ENCODE measurements at regions not wholly inside any gene's neighbourhood (a gene's known extent, or its start where the extent isn't known, plus 50 kb on each side); places are given as distances from the start of the nearest gene placed in this dataset.
A peak's percentile ranks its signal among the peaks of the same experiment; 100 is the strongest.

- Histone ChIP-seq H2AFZ (ENCODE audit: low read length) (no peak overlapping the region), H3K36me3 (ENCODE audit: insufficient read depth, low read length) (no peaks in the 10 kb centered on the region), H3K4me2 (ENCODE audit: low read depth, low read length, poor library complexity, severe bottlenecking) (no peak overlapping the region), H4K20me1 (ENCODE audit: insufficient read depth, low read length, poor library complexity, severe bottlenecking) (no peaks in the 10 kb centered on the region), H3K9ac (ENCODE audit: low read depth, low read length, poor library complexity, severe bottlenecking) (no peak overlapping the region), H3F3A (ENCODE audit: low read depth) (peaks cover 3% of the 10 kb centered on the region; the same call in 1 of the 2 replicates), H3K9me2 (replicated peaks; ENCODE audit: low read depth, low read length) (no peaks in the 10 kb centered on the region), H3K9me3 (ENCODE audit: insufficient read depth, low read depth, low read length) (peaks cover under 1% of the 10 kb centered on the region; the same call in 1 of the 2 replicates), H3K79me2 (ENCODE audit: insufficient read depth, low read length) (no peaks in the 10 kb centered on the region), H3K4me3 (ENCODE audit: low read length, poor library complexity, severe bottlenecking) (no peak overlapping the region), H3K27me3 (ENCODE audit: insufficient read depth, low read length, poor library complexity, severe bottlenecking) (no peaks in the 10 kb centered on the region), H3K4me1 (ENCODE audit: insufficient read depth, low read length, poor library complexity, severe bottlenecking) (peaks cover 52% of the 10 kb centered on the region)
- no peak for TF ChIP-seq EZH2phosphoT487 (IDR thresholded peaks at IDR 0.05; ENCODE audit: borderline replicate concordance)
- TF ChIP-seq CTCF (conservative IDR thresholded peaks at IDR 0.05; ENCODE audit: low read length): no peak
Observed at GRCh38 chr9:82558346-82558745, 504.6 kb downstream of the RASEF start.

DNA sequence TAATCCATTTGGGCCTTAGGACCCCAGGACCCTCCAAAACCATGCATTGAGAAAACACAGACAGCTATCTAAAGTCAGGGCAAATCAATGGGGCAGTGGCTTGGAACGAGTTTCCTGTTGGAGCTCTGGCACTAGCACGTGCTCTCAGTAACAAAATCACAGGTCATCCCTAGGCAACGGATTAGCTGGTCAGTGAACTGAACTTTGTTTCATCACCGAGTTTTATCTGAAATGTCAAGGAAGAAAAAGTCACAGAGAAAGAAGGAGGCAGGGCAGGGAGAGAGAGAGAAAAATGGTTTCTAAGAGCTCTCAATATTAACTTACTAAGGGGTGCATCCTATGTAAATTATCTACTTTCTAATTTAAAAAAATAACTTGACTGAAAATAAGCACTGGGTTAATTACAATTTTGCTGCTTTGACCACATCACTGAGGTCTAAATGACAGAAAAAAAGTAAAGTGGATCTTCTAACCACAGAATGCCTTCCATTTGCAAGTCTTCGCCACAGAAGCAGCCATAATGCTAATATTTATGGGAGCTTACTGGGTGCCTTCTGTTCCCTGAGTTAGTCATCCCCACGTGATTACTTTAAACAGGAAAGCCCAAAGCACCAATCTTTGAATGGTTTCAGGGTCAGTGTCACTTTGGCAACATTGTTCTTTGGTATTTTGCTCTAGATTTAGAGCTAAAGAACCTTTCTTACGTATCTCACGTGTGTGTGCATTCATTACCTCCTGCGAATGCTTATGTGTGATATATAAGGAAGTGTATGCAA, 503.9 kb downstream of the RASEF start:
- Histone ChIP-seq H2AFZ (ENCODE audit: low read length) (peak overlapping the region; percentile 59), H3K79me2 (ENCODE audit: insufficient read depth, low read length) (no peaks in the 10 kb centered on the region), H3K27me3 (ENCODE audit: insufficient read depth, low read length, poor library complexity, severe bottlenecking) (no peaks in the 10 kb centered on the region), H3K4me2 (ENCODE audit: low read depth, low read length, poor library complexity, severe bottlenecking) (peak overlapping the region; percentile 66), H3K9ac (ENCODE audit: low read depth, low read length, poor library complexity, severe bottlenecking) (peak overlapping the region; percentile 56), H3K4me1 (ENCODE audit: insufficient read depth, low read length, poor library complexity, severe bottlenecking) (peaks cover 53% of the 10 kb centered on the region), H3K9me3 (ENCODE audit: insufficient read depth, low read depth, low read length) (peaks cover 5% of the 10 kb centered on the region; the same call in 1 of the 2 replicates), H4K20me1 (ENCODE audit: insufficient read depth, low read length, poor library complexity, severe bottlenecking) (no peaks in the 10 kb centered on the region), H3K36me3 (ENCODE audit: insufficient read depth, low read length) (no peaks in the 10 kb centered on the region), H3F3A (ENCODE audit: low read depth) (peaks cover 3% of the 10 kb centered on the region; the same call in 1 of the 2 replicates), H3K4me3 (ENCODE audit: low read length, poor library complexity, severe bottlenecking) (peak overlapping the region; percentile 53), H3K9me2 (replicated peaks; ENCODE audit: low read depth, low read length) (no peaks in the 10 kb centered on the region)
- TF ChIP-seq EZH2phosphoT487 (IDR thresholded peaks at IDR 0.05; ENCODE audit: borderline replicate concordance): no peak
- TF ChIP-seq CTCF (conservative IDR thresholded peaks at IDR 0.05; ENCODE audit: low read length): no peak

DNA sequence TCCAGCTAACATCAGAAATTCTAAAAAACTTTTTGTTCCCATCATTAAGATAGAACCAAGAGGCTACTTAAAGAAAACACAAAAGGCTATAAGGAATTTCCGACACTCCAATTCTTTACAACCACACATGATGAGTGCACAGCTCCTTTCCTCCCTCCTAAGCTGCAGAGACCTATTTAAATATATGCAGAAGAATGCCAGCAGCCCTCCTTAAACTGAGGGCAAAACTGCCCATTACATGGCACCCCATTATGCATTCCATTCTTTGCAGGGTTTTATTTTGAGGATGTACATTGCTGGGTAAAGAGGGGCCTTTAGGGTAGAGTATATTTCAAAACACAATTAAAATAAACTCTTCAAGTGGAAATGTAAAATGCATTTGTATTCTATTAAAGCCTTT, 502.9 kb downstream of the RASEF start:
- Histone ChIP-seq H3K36me3 (ENCODE audit: insufficient read depth, low read length) (no peaks in the 10 kb centered on the region), H3K9ac (ENCODE audit: low read depth, low read length, poor library complexity, severe bottlenecking) (peak overlapping the region; percentile 56), H3K79me2 (ENCODE audit: insufficient read depth, low read length) (no peaks in the 10 kb centered on the region), H3F3A (ENCODE audit: low read depth) (peaks cover 3% of the 10 kb centered on the region; the same call in 1 of the 2 replicates), H3K4me2 (ENCODE audit: low read depth, low read length, poor library complexity, severe bottlenecking) (peak overlapping the region; percentile 66), H3K9me2 (replicated peaks; ENCODE audit: low read depth, low read length) (no peaks in the 10 kb centered on the region), H3K4me3 (ENCODE audit: low read length, poor library complexity, severe bottlenecking) (peak overlapping the region; percentile 53), H2AFZ (ENCODE audit: low read length) (peak overlapping the region; percentile 59; the same call in 1 of the 2 replicates), H3K9me3 (ENCODE audit: insufficient read depth, low read depth, low read length) (peaks cover 5% of the 10 kb centered on the region; the same call in 1 of the 2 replicates), H3K27me3 (ENCODE audit: insufficient read depth, low read length, poor library complexity, severe bottlenecking) (no peaks in the 10 kb centered on the region), H4K20me1 (ENCODE audit: insufficient read depth, low read length, poor library complexity, severe bottlenecking) (no peaks in the 10 kb centered on the region), H3K4me1 (ENCODE audit: insufficient read depth, low read length, poor library complexity, severe bottlenecking) (peaks cover 53% of the 10 kb centered on the region)
- TF ChIP-seq CTCF (conservative IDR thresholded peaks at IDR 0.05; ENCODE audit: low read length): no peak; the same call in 1 of the 2 replicates
- TF ChIP-seq EZH2phosphoT487 (IDR thresholded peaks at IDR 0.05; ENCODE audit: borderline replicate concordance): no peak

Measured in Loucy (cell line).